ENCODE measurements at regions not wholly inside any gene's neighbourhood (a gene's known extent, or its start where the extent isn't known, plus 50 kb on each side); places are given as distances from the start of the nearest gene placed in this dataset.
"Not testable (repeated sequence)": the region's sequence is repeated elsewhere in the genome, so short reads cannot be mapped to it uniquely, and the experiment has no call there.

DNA sequence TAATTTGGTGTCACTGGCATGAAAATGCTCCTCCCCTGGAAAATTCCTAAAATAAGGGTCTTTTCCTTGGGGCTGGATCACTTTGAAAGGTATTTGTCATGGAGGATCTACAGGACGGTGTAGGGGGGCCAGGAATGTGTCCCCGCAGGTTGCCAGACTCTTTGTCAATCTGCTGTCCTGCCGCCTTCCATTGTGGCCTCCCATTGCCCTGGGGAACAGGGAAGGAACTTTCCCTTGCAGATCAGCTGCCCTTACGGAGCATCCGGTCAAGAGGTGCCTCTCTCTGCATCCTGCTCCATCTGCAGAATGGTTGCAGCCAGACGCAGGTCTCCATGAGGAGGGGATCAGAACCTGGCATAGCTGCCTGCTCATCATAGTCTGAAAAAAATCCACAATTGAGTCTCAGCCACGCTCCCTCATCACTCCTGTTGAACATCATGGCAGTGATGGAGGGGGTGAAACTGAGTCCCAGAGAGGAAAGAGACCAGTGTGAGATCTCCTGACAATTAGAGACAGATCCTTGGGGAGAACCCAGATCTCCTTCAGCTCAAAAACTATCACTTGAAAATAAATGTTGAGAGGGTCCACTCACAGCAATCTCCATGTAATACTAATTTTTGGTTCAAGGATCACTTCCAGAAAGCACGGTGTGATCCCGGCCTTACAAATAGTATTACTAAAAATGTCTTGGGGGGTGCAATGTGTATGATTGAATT, 244.8 kb downstream of the MYCN start:
- Histone ChIP-seq H3K27me3 (replicated peaks) (no peaks in the 10 kb centered on the region), H3K4me3 (ENCODE audit: low read depth, low read length) (no peak overlapping the region), H3K27ac (no peak overlapping the region), H3K36me3 (replicated peaks) (no peaks in the 10 kb centered on the region)
- TF ChIP-seq, protein P1, sequence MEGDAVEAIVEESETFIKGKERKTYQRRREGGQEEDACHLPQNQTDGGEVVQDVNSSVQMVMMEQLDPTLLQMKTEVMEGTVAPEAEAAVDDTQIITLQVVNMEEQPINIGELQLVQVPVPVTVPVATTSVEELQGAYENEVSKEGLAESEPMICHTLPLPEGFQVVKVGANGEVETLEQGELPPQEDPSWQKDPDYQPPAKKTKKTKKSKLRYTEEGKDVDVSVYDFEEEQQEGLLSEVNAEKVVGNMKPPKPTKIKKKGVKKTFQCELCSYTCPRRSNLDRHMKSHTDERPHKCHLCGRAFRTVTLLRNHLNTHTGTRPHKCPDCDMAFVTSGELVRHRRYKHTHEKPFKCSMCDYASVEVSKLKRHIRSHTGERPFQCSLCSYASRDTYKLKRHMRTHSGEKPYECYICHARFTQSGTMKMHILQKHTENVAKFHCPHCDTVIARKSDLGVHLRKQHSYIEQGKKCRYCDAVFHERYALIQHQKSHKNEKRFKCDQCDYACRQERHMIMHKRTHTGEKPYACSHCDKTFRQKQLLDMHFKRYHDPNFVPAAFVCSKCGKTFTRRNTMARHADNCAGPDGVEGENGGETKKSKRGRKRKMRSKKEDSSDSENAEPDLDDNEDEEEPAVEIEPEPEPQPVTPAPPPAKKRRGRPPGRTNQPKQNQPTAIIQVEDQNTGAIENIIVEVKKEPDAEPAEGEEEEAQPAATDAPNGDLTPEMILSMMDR (IDR thresholded peaks at IDR 0.05; ENCODE audit: low read depth, low read length, missing control alignments): no peak
- in situ Hi-C loops (cut with HindIII; ENCODE audit: low pct_ligation_motif_present, low sequenced_read_pairs): no loop called here
- DNase-seq: no peak

DNA sequence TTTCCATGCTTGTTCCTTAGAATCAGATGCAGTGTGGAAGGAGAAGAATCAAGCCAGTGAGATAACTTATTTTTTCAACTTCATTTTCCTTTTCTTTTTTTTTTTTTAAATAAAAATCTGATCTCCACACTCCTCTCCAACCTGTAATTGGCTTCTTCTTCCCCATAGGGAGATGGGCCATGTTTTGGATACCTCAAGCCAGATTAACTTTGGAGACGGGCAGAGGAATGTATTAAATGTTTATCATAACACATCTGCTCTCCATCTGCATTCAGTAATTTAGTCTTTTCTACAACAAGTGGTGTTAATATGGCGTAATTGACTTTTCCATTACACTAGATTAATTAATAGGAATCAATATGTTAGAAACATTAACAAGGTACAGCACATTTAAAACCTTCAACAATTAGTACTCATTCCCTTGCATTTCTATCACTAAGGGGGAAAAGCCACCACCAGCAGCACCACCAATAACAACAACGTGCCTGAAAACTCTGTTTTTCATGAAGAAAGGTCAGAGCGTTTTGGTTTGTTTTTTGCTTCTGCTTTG, 244.1 kb downstream of the MYCN start:
- H3K36me3 ChIP-seq (replicated peaks): no peaks in the 10 kb centered on the region
- no peak overlapping the region for H3K4me3 ChIP-seq (ENCODE audit: low read depth, low read length)
- no peak for DNase-seq
- no peaks in the 10 kb centered on the region for H3K27me3 ChIP-seq (replicated peaks)
- H3K27ac ChIP-seq: no peak overlapping the region
- TF ChIP-seq, protein P1 (IDR thresholded peaks at IDR 0.05; ENCODE audit: low read depth, low read length, missing control alignments): no peak
- in situ Hi-C loops (cut with HindIII; ENCODE audit: low pct_ligation_motif_present, low sequenced_read_pairs): no loop called here

DNA sequence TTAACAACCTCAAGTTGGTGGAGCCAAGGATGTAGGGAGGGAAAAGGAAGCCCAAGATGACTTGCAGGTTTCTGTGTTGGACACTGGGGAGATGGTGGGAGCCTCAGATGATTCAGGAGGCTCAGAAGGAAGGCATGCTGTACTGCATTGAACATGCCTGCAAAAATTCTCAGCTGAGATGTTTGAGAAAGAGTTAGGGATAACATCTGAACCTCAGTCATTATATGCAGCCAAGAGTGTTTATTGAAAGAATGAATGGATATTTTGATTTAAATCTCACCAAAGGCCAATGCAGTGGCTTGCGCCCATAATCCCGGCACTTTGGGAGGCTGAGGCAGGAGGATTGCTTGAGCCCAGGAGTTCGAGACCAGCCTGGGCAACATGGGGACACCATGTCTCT, 243.0 kb downstream of the MYCN start:
- Histone ChIP-seq H3K36me3 (replicated peaks) (no peaks in the 10 kb centered on the region), H3K27me3 (replicated peaks) (no peaks in the 10 kb centered on the region), H3K27ac (no peak overlapping the region), H3K4me3 (ENCODE audit: low read depth, low read length) (no peak overlapping the region)
- TF ChIP-seq, protein P1 (IDR thresholded peaks at IDR 0.05; ENCODE audit: low read depth, low read length, missing control alignments): no peak
- in situ Hi-C loops (cut with HindIII; ENCODE audit: low pct_ligation_motif_present, low sequenced_read_pairs): no loop called here
- no peak for DNase-seq

DNA sequence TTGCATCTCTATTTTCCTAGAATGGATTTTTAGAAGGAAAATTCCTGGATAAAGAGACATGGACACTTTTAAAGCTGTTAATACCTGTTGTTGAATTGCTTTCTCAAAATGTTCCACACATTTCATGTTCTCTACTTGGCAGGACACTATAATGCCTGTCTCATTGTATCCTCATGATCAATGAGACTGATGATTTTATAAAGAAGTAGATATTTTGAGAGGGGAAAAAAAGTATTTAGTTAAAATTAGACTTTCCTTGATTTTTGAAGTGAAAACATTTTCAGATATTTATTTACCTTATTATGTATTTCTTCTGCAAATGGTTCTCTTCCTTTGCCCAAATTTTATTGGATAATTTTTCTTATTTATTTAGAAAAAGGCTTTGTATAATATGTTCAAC, 242.5 kb downstream of the MYCN start:
- TF ChIP-seq, protein P1 (IDR thresholded peaks at IDR 0.05; ENCODE audit: low read depth, low read length, missing control alignments): no peak
- no peaks in the 10 kb centered on the region for H3K36me3 ChIP-seq (replicated peaks)

DNA sequence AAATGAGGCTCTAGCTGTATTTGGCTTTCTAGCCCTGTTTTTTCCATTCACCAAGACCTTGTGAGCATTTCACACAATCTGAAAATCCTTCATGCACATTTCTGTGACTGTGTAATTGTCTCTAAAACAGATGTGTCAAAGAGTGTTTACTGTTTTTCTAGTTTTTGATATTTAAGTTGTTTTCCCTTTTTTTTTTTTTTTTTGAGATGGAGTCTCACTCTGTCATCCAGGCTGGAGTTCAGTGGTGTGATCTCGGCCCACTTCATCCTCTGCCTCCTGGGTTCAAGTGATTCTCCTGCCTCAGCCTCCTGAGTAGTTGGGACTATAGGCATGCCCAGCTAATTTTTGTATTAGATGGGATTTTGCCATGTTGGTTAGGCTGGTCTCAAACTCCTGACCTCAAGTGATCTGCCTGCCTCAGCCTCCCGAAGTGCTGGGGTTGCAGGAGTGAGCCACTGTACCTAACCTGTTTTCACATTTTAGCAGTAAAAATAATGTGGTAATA, 242.0 kb downstream of the MYCN start:
- in situ Hi-C loops (cut with HindIII; ENCODE audit: low pct_ligation_motif_present, low sequenced_read_pairs); H3K27me3 ChIP-seq (replicated peaks); H3K4me3 ChIP-seq (ENCODE audit: low read depth, low read length); H3K27ac ChIP-seq; DNase-seq; H3K36me3 ChIP-seq (replicated peaks): not testable (repeated sequence)

More for the DNA sequence above, 242.5 kb downstream of the MYCN start:
- H3K27me3 ChIP-seq (replicated peaks): no peaks in the 10 kb centered on the region
- no peak for DNase-seq
- H3K27ac ChIP-seq: no peak overlapping the region
- in situ Hi-C loops (cut with HindIII; ENCODE audit: low pct_ligation_motif_present, low sequenced_read_pairs): no loop called here
- H3K4me3 ChIP-seq (ENCODE audit: low read depth, low read length): no peak overlapping the region

DNA sequence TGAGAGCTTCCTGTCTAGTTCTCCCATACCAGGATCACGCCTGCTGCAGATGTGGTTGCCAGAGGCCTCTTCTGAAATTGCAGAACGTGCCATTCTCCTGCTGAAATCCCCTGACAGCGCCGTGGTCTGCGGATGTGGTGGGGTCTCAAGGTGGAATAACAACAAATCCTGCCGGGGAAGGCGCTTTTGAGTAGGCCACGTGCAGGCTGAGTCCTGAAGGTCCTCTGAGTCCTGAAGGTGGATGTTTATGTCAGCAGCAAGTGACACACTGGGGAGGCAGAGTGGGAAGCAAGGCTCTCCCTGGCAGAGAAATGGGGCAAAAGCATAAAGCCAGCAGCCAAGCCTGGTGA, 241.4 kb downstream of the MYCN start:
- Histone ChIP-seq H3K36me3 (replicated peaks) (no peaks in the 10 kb centered on the region), H3K27ac (no peak overlapping the region), H3K27me3 (replicated peaks) (no peaks in the 10 kb centered on the region), H3K4me3 (ENCODE audit: low read depth, low read length) (no peak overlapping the region)
- in situ Hi-C loops (cut with HindIII; ENCODE audit: low pct_ligation_motif_present, low sequenced_read_pairs): no loop called here
- TF ChIP-seq, protein P1 (IDR thresholded peaks at IDR 0.05; ENCODE audit: low read depth, low read length, missing control alignments): no peak
- DNase-seq: no peak

Data from brain microvascular endothelial cell (primary cell).